IMR-90 (cell line): ENCODE measurements at regions not wholly inside any gene's neighbourhood (a gene's known extent, or its start where the extent isn't known, plus 50 kb on each side); places are given as distances from the start of the nearest gene placed in this dataset.

Source experiments
- MAFK ChIP-seq: IDR thresholded peaks from 2 replicates; pipeline ENCODE4 v1.6.1; 2012; ENCODE audit warnings: low read depth, low read length, improper control_type of control experiment
- POLR2A ChIP-seq: IDR thresholded peaks from 2 replicates; pipeline ENCODE4 v1.6.1; 2012; ENCODE audit warnings: mild to moderate bottlenecking, low read depth, low read length
- RFX5 ChIP-seq: IDR thresholded peaks from 2 replicates; pipeline ENCODE4 v1.8.0; 2012; ENCODE audit warnings: low read depth, mild to moderate bottlenecking, low read length, moderate library complexity
- TF ChIP-seq, protein P1 (sequence below): conservative IDR thresholded peaks from 2 replicates; pipeline ENCODE4 v1.5.1; 2012; ENCODE audit warnings: mild to moderate bottlenecking, low read depth, low read length, improper control_type of control experiment

DNA sequence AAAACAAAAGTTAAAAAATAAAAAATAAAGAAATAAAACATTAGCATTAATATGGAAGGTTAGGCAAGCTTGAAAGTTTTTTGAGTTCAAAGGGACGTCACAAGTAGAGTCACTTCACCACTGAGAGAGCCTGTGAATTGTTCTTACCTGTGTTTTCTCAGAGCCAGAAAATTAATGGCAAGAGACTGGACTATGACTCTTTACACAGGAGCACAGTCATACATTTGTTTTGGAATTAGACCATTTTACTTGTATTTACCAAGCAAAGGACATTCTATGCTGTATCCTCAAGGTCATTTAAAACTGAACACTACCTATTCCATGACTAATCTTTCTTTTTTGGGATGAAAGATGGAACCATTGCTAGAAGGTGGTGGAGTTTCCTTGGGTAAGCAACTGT, 346.1 kb downstream of the FAM47B start:
- TF ChIP-seq POLR2A (no peak), MAFK (no peak), RFX5 (no peak)
- TF ChIP-seq, protein P1, sequence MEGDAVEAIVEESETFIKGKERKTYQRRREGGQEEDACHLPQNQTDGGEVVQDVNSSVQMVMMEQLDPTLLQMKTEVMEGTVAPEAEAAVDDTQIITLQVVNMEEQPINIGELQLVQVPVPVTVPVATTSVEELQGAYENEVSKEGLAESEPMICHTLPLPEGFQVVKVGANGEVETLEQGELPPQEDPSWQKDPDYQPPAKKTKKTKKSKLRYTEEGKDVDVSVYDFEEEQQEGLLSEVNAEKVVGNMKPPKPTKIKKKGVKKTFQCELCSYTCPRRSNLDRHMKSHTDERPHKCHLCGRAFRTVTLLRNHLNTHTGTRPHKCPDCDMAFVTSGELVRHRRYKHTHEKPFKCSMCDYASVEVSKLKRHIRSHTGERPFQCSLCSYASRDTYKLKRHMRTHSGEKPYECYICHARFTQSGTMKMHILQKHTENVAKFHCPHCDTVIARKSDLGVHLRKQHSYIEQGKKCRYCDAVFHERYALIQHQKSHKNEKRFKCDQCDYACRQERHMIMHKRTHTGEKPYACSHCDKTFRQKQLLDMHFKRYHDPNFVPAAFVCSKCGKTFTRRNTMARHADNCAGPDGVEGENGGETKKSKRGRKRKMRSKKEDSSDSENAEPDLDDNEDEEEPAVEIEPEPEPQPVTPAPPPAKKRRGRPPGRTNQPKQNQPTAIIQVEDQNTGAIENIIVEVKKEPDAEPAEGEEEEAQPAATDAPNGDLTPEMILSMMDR = no peak
